Hematopoietic multipotent progenitor cell treated with erythropoietin and hydrocortisone succinate and interleukin-3 and kit ligand, for 17 days (in vitro differentiated cells): ENCODE measurements at regions not wholly inside any gene's neighbourhood (a gene's known extent, or its start where the extent isn't known, plus 50 kb on each side); places are given as distances from the start of the nearest gene placed in this dataset.

Experiments
- DNase-seq: peaks from one replicate; pipeline ENCODE4 v3.0.0-alpha.2; 2015; ENCODE audit warnings: low spot score

GRCh38 chr2:235358981-235359471 lies 134.8 kb upstream of the AGAP1 start:
- no peak for DNase-seq

DNA sequence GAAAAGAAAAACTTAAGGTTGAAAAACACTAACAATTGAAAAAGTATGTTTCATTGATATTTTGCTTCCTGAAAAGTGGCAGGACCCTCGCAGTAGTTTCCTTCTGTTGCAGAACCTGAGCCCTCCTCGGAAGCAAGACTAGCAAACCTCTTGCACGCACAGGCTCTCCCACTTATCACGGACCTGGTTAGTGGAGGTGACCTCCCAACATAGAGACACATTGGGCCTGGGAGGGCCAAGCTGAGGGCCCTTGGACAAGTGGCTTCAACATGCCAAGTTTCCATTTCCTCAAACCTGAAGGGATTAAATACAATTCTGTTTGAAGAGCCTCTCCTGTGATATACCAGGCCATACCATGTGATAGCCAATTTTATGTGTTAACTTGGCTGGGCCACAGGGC lies 133.4 kb upstream of the AGAP1 start:
- no peak for DNase-seq

DNA sequence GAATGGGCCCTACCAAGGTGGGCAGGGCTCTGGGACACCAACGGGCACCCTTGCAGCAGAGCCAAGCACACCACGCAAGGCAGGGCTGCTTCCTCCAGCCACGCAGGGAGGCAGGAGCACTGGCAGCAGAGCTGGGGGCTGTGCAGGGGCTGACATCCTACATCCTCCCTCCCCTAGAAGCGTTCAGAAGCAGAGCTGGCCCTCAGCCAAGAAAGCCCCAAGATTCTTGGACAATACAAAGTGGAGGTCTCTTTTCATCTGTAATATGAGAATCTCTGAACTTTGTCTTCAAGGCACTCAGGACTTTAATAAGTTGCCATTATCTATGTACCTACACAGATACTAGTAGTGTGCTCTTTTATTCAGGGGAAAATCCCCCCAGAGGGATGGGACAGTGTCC lies 128.1 kb upstream of the AGAP1 start:
- no peak for DNase-seq

- no peak for DNase-seq
Observed at GRCh38 chr2:235366390-235366789, 127.5 kb upstream of the AGAP1 start.

DNA sequence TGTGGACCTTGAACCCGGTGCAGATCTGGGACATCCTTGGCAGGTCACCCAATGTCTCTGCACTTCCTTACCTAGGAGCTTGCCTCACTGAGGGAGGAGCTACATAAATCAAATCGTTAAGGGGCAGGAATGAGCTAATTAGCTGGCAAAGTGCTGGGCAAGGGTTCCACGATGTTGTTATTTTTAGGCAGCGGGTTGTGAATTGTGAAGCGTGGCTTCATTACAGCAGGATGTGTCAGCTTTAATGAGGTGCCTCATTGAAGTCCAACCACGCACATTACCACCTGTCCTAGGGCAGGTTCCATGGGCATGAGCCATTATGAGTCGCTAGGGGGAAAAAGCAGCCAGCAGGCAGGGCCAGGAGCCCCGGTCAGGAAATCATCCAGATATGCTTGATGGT lies 127.0 kb upstream of the AGAP1 start:
- no peak for DNase-seq

GRCh38 chr2:235371018-235371417 lies 122.8 kb upstream of the AGAP1 start:
- DNase-seq: no peak

DNA sequence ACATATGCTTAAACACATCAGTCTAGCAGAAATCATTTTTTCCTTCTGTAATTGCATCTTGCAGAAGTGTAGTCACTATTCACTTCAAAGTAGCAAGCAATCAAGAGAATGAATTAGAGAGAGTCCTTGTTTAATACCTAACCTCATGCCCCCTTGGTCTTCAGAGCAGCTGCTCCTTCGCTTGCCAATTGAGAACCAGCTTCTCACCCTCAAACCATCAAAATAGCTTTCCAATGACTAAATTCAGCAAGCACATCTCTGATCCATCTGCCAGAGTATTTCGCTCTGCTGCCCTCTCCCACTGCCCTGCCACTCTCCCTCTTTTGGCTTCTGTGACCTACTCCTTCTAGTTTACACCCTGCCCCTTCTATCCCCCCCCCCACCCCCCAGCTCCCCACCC lies 120.7 kb upstream of the AGAP1 start:
- DNase-seq: no peak

DNA sequence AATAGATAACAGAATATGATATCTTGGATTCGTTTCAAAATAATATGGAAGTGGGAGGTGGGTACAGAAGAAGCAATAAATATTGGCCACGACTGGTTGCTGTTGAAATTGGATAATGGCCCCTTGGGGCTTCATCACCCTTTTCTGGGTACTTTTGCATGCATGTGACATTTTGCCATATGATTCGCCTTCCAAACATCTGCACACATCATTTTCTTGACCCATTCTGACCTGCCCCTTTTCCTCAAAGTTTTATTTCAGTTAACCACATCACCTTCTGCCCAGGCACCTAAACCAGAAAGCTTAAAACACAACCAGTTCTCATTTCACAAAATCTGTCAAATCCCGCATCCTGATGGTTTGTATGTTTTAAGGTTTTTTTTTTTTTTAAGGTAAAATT lies 116.7 kb upstream of the AGAP1 start:
- DNase-seq: no peak

GRCh38 chr2:235378246-235378645 lies 115.6 kb upstream of the AGAP1 start:
- no peak for DNase-seq

- no peak for DNase-seq
Observed at GRCh38 chr2:235378944-235379343, 114.9 kb upstream of the AGAP1 start.

- no peak for DNase-seq
Observed at GRCh38 chr2:235381261-235381912, 112.5 kb upstream of the AGAP1 start.

DNA sequence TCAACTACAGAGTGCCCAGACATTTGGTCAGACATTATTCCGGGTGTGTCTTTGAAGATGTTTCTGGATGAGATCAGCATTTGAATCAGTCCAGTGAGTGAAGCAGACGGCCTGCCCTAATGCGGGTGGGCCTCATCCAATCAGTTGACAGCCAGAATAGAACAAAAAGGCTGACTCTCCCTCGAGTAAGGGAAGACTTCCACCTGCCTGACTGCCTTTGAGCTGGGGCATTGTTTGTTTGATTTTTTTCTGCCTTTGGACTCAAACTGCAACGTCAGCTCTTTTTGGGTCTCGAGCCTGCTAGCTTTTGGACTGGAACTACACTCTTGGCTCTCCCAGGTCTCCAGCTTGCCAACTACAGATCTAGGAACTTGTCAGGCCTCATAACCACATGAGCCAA lies 111.7 kb upstream of the AGAP1 start:
- no peak for DNase-seq

DNA sequence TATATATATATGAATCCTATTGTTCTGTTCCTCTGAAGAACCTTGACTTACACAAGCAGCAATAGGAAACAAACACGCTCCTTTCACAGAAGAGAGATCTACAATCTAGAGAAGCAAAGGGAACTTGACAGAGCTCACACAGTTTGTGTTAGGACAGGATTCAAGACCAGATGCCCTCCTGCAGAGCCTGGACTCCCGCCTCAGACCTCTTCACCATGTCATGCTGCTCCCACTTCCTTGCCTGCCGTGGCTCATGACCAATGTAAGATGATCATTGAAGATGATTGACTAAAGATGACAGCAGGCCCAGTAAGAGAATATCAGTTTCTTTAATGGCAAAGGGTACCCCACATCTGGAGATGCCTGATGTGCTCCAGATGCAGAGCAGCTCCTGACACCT lies 111.2 kb upstream of the AGAP1 start:
- no peak for DNase-seq

GRCh38 chr2:235383272-235383843 lies 110.5 kb upstream of the AGAP1 start:
- DNase-seq: no peak

DNA sequence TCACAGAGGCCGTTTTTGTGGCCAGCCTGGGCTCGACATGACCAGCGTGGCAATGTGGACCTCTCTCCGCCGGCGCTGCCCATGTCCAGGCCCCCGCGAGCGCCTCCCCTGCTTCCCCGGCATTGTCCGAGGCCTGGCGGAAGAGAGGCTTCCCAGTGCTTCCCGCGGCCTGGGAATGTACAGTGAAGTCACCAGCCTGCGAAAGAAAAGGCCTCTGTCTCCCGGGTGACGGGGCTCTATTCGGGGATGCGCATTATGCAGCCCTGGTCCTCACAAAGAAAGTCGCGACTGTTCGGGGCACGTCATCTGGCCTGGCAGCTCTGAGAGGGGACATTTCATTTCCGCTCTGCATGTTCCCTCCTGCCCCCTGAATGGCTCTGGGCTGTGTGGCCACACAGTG lies 109.2 kb upstream of the AGAP1 start:
- DNase-seq: no peak

- no peak for DNase-seq
Observed at GRCh38 chr2:235389626-235390025, 104.2 kb upstream of the AGAP1 start.

DNA sequence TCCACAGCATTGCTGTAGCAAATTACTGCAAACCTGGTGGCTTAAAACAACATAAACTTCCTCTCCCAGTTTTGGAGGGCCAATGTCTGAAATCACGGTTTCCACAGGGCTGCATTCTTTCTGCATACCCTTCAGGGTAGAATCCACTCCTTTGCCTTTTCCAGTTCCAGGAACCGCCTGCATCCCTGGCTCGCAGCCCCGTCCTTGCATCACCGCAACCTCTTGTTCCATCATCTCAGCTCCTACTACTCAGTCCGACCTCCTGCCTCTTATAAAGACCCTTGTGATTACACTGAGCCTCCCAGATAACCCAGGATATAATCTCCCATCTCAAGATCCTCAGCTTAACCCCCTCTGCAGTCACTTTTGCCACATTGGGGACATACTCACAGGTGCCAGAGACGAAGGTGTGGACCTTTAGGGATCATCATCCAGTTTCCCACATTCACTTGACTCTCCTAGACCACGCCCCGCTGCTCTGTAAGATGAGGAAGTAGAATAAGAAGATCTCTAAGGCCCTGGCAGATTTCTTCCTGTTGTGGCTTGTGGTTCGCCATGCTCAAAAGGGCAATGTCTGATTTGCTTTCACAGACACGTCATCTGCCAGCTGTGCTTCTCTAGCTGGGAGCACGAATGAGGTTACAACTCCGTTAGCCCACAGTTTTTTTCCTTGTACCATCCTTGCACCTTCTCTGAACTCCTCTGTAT lies 103.6 kb upstream of the AGAP1 start:
- DNase-seq: no peak

- no peak for DNase-seq
Observed at GRCh38 chr2:235390816-235391194, 103.0 kb upstream of the AGAP1 start.

- no peak for DNase-seq
Observed at GRCh38 chr2:235391921-235392615, 101.8 kb upstream of the AGAP1 start.

DNA sequence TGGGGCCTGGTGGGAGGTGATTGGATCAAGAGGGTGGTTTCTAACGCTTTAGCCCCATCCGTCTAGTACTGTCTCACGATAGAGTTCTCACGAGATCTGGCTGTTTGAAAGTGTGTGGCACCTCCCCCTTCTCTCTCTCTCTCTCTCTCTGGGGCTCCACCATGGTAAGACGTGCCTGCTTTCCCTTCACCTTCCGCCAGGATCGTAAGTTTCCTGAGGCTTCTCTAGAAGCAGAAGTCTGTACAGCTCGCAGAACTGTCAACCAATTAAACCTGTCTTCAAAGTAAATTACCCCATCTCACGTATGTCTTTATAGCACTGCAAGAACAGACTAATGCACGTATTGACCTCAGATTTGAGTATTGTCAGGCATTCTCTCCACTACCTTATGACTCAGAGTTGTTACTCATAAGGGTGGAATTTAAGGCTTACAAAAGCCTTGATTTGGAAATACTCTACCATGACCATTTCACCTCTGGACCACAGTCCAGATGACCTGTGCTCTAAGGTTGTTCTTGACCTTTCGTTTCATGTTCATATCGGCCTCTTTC lies 99.5 kb upstream of the AGAP1 start:
- no peak for DNase-seq

- DNase-seq: no peak
Observed at GRCh38 chr2:235396071-235396846, 97.6 kb upstream of the AGAP1 start.

- DNase-seq: no peak
Observed at GRCh38 chr2:235398321-235398720, 95.5 kb upstream of the AGAP1 start.
